Caco-2 (cell line): ENCODE measurements at regions not wholly inside any gene's neighbourhood (a gene's known extent, or its start where the extent isn't known, plus 50 kb on each side); places are given as distances from the start of the nearest gene placed in this dataset.

Experiments
- BruUV-seq: library from RNA; stranded (reverse); fragments of 400-500 nt; replicated peaks from 2 replicates; lab custom pipeline; 2021; lab: Mats Ljungman, UMichigan
- CTCF ChIA-PET: fragments of 300-600 bp; sonication (Branson Sonifier 250); formaldehyde crosslinking; loops from one replicate; lab custom pipeline; 2022; ENCODE audit warnings: antibody characterized with exemption; lab: Charles Lee
- POLR2A ChIA-PET: fragments of 300-600 bp; sonication (Branson Sonifier 250); formaldehyde crosslinking; loops from one replicate; lab custom pipeline; 2022; ENCODE audit warnings: antibody characterized with exemption; lab: Charles Lee
- DNase-seq, 2 experiments: peaks; one replicate each; pipeline versions ENCODE4 v3.0.0 to v3.0.0-alpha.2; 2020 to 2022
- H3K27me3 ChIP-seq: replicated peaks from 2 replicates; pipeline ENCODE4 v1.6.0; 2011; ENCODE audit warnings: low read length; ENCODE audit not compliant: control insufficient read depth, insufficient read depth
- H3K36me3 ChIP-seq: 2 replicates; pipeline ENCODE4 v1.5.1; 2011; ENCODE audit warnings: low read length; ENCODE audit not compliant: control insufficient read depth, insufficient read depth
- H3K4me1 ChIP-seq: fragments of 250-450 bp; sonication (Bioruptor Pico); 2 replicates; pipeline ENCODE4 v1.5.1; 2020; ENCODE audit warnings: mild to moderate bottlenecking
- H3K4me3 ChIP-seq: 2 replicates; pipeline ENCODE4 v1.5.1; 2011; ENCODE audit warnings: low read depth, mild to moderate bottlenecking, control low read depth, low read length
- H3K9me3 ChIP-seq: fragments of 250-450 bp; sonication (Bioruptor Pico); 2 replicates; pipeline ENCODE4 v1.5.1; 2020; ENCODE audit warnings: mild to moderate bottlenecking, moderate library complexity
- H3K27ac Mint-ChIP-seq: one replicate; pipeline ENCODE4 v1.8.0; 2022; ENCODE audit warnings: mixed read lengths; ENCODE audit not compliant: unreplicated experiment
- H3K27me3 Mint-ChIP-seq: one replicate; pipeline ENCODE4 v1.8.0; 2022; ENCODE audit warnings: mixed read lengths; ENCODE audit not compliant: insufficient read depth, unreplicated experiment
- H3K36me3 Mint-ChIP-seq: one replicate; pipeline ENCODE4 v1.8.0; 2022; ENCODE audit warnings: mild to moderate bottlenecking, mixed read lengths; ENCODE audit not compliant: insufficient read depth, unreplicated experiment
- H3K4me1 Mint-ChIP-seq: one replicate; pipeline ENCODE4 v1.8.0; 2022; ENCODE audit warnings: low read depth, mixed read lengths; ENCODE audit not compliant: unreplicated experiment
- H3K4me3 Mint-ChIP-seq: one replicate; pipeline ENCODE4 v1.8.0; 2022; ENCODE audit warnings: mild to moderate bottlenecking, moderate library complexity, mixed read lengths; ENCODE audit not compliant: unreplicated experiment
- H3K9me3 Mint-ChIP-seq: one replicate; pipeline ENCODE4 v1.8.0; 2022; ENCODE audit warnings: mixed read lengths; ENCODE audit not compliant: unreplicated experiment
- intact Hi-C: fragments of 100-400 bp; cut with micrococcal nuclease; formaldehyde crosslinking; loops from one replicate; pipeline ENCODE4 v1.10.0; 2022; ENCODE audit not compliant: unreplicated experiment
- TF ChIP-seq, protein P1 (sequence below), 2 experiments: fragments of 200-600 bp in 1 of 2; IDR thresholded peaks; 1 replicate in 1 of 2; 2 replicates in 1 of 2; pipeline versions ENCODE4 v1.5.1 to v1.8.0; 2011 to 2022; ENCODE audit warnings: antibody characterized with exemption in 1 of 2, control low read depth in 1 of 2, inconsistent platforms in 1 of 2, low read depth in 1 of 2, low read length in 1 of 2, mild to moderate bottlenecking in 1 of 2, moderate library complexity in 1 of 2; ENCODE audit not compliant: insufficient read depth in 1 of 2, severe bottlenecking in 1 of 2, unreplicated experiment in 1 of 2

DNA sequence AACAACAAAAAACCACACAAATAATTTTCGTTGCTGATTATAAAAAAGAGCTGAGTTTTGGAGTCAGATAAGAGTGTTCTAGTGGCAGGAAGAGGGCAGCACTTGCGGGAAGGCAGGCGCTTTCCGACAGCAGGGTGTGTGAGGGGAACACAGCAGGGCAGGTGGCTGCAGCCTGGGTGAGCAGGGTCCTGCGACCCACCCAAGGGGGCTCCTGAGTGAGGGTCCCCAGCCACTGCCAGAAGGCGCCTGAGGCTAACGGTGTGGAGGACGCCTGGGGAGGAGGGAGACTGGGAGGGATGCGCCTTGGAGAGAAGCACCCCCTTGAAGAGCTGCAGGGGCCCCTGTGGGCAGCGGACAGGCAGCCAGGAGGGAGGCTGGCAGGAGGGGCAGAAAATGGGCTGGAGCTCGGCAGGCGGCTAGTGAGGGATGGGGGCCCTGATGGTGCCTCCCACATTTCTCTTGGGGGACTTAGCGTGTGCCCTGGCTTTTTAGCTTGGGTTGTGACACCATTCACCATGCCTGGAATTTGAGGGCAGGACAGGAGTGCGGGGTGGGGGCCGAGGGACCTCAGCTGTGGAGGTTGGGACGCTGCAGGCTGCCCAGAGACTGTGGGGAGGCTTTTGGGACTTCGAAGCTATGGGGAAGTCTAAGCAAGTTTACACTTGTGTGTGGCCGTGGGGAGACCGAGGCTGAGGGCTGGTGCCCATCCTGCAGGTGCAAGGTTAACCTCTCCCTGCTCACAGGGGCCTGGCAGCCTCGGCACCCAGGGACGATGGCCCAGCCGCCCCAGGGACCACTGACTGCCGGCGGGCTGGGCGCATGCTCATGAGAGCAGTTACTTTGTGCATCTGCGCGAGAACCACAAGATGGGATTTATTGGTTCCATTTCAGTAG lies 111.4 kb downstream of the SIK1 start:
- H3K4me1 ChIP-seq: peaks cover 53% of the 10 kb centered on the region
- peaks cover 6% of the 10 kb centered on the region for H3K36me3 Mint-ChIP-seq
- no peaks in the 10 kb centered on the region for H3K27me3 ChIP-seq
- H3K9me3 Mint-ChIP-seq: peaks cover 9% of the 10 kb centered on the region
- H3K4me3 Mint-ChIP-seq: no peak overlapping the region
- BruUV-seq: no TSS peak
- intact Hi-C loops: no loop called here
- TF ChIP-seq, protein P1, sequence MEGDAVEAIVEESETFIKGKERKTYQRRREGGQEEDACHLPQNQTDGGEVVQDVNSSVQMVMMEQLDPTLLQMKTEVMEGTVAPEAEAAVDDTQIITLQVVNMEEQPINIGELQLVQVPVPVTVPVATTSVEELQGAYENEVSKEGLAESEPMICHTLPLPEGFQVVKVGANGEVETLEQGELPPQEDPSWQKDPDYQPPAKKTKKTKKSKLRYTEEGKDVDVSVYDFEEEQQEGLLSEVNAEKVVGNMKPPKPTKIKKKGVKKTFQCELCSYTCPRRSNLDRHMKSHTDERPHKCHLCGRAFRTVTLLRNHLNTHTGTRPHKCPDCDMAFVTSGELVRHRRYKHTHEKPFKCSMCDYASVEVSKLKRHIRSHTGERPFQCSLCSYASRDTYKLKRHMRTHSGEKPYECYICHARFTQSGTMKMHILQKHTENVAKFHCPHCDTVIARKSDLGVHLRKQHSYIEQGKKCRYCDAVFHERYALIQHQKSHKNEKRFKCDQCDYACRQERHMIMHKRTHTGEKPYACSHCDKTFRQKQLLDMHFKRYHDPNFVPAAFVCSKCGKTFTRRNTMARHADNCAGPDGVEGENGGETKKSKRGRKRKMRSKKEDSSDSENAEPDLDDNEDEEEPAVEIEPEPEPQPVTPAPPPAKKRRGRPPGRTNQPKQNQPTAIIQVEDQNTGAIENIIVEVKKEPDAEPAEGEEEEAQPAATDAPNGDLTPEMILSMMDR (IDR thresholded peaks at IDR 0.05; ENCODE audit: insufficient read depth in 1 of 2, low read depth in 1 of 2, low read length in 1 of 2, severe bottlenecking in 1 of 2, unreplicated experiment in 1 of 2): no peak
- no peak for DNase-seq
- ChIA-PET POLR2A (no interaction called here), CTCF (no interaction called here)
- peaks cover 10% of the 10 kb centered on the region for H3K9me3 ChIP-seq
- H3K36me3 ChIP-seq: no peaks in the 10 kb centered on the region
- no peaks in the 10 kb centered on the region for H3K27me3 Mint-ChIP-seq
- no peak overlapping the region for H3K4me3 ChIP-seq
- H3K4me1 Mint-ChIP-seq: peaks cover 18% of the 10 kb centered on the region
- H3K27ac Mint-ChIP-seq: no peak overlapping the region

DNA sequence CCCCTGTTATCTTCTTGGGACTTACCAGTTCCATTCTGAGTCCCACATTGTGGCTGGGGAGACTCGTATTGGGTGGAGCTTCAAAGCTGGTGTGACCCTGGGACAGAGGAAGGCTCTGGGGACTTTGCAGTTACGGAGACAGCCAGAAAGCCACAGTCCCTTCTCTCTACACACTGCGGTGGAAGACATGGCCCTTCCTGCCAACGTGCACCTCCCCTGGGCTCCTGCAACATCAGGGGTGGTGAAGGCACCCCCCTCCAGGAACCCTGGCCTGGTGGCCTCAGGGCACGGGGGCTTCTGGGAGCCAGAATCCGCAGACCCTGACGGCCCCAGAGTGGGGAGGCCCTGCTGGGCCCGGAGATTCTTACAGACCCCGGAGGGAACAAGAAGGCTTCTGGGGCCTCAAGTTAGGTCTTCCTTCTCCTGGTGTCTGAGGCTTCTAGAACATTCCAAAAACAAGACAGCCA lies 113.0 kb downstream of the SIK1 start:
- intact Hi-C loops: no loop called here
- Histone ChIP-seq H3K4me1 (peaks cover 42% of the 10 kb centered on the region), H3K4me3 (no peak overlapping the region), H3K36me3 (no peaks in the 10 kb centered on the region), H3K27me3 (no peaks in the 10 kb centered on the region), H3K9me3 (peaks cover 10% of the 10 kb centered on the region)
- no peak overlapping the region for H3K27ac Mint-ChIP-seq
- TF ChIP-seq, protein P1 (IDR thresholded peaks at IDR 0.05; ENCODE audit: insufficient read depth in 1 of 2, low read depth in 1 of 2, low read length in 1 of 2, severe bottlenecking in 1 of 2, unreplicated experiment in 1 of 2): no peak
- ChIA-PET POLR2A (no interaction called here), CTCF (no interaction called here)
- H3K4me3 Mint-ChIP-seq: no peak overlapping the region
- H3K36me3 Mint-ChIP-seq: peaks cover 6% of the 10 kb centered on the region
- H3K4me1 Mint-ChIP-seq: peaks cover 18% of the 10 kb centered on the region
- H3K27me3 Mint-ChIP-seq: no peaks in the 10 kb centered on the region
- H3K9me3 Mint-ChIP-seq: peaks cover 9% of the 10 kb centered on the region
- no peak for DNase-seq
- no TSS peak for BruUV-seq

DNA sequence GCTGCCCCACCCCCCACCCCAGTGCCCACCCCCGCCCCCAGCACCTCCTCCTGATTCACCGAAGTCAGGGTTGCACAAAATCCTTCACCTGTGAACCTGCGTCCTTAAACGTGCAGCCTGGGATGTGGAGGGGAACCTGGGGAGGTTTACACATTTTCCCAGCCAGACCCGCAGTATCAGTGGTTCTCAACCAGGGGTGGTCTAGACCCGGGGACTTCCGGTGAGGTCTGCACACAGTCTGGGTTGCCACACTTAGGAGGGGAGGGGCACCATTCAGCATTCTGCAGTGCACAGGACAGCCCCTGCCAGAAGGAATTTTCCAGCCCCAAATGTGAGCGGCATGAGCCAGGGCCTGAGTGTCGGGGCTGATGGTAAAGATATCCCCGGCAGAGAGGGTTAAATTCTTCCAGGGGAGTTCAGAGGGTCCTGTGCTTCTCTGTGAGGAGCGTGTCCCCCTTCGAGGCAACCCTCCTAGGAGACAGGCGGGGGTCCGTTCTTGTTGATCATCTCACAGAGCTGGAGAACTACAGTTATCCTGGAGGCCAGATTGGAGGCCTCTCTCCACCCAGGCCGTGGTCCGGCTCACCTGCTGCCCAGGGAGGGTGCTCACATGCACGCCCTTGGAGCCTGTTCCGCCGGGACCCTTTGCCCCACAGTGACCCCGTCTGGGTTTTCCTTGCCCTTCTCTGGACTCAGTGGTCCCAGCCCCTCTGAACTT lies 113.6 kb downstream of the SIK1 start:
- H3K27me3 ChIP-seq: no peaks in the 10 kb centered on the region
- CTCF ChIA-PET: interaction anchor here (0.7 kb wide), 1 partner anchor 25 kb away, joined by 3 read pairs; no protein-coding TSS in a partner anchor
- H3K27me3 Mint-ChIP-seq: no peaks in the 10 kb centered on the region
- peaks cover 39% of the 10 kb centered on the region for H3K4me1 ChIP-seq
- H3K36me3 Mint-ChIP-seq: peaks cover 6% of the 10 kb centered on the region
- BruUV-seq: no TSS peak
- no peak overlapping the region for H3K4me3 ChIP-seq
- POLR2A ChIA-PET: no interaction called here
- H3K9me3 Mint-ChIP-seq: peaks cover 4% of the 10 kb centered on the region
- intact Hi-C loops: no loop called here
- H3K9me3 ChIP-seq: peaks cover 10% of the 10 kb centered on the region
- no peak for DNase-seq
- TF ChIP-seq, protein P1 (IDR thresholded peaks at IDR 0.05; ENCODE audit: insufficient read depth in 1 of 2, low read depth in 1 of 2, low read length in 1 of 2, severe bottlenecking in 1 of 2, unreplicated experiment in 1 of 2): no peak
- no peak overlapping the region for H3K27ac Mint-ChIP-seq
- no peak overlapping the region for H3K4me3 Mint-ChIP-seq
- H3K4me1 Mint-ChIP-seq: peaks cover 18% of the 10 kb centered on the region
- no peaks in the 10 kb centered on the region for H3K36me3 ChIP-seq
